LNCaP clone FGC (cell line): ENCODE measurements at regions not wholly inside any gene's neighbourhood (a gene's known extent, or its start where the extent isn't known, plus 50 kb on each side); places are given as distances from the start of the nearest gene placed in this dataset.
"Not testable (repeated sequence)": the region's sequence is repeated elsewhere in the genome, so short reads cannot be mapped to it uniquely, and the experiment has no call there.

Experiments
- DNase-seq: peaks from one replicate; pipeline ENCODE4 v3.0.0-alpha.2; 2011; ENCODE audit warnings: low read depth
- H3K4me3 ChIP-seq: 2 replicates; pipeline ENCODE4 v1.5.1; 2011; ENCODE audit warnings: mild to moderate bottlenecking, low read depth, low read length, control low read depth
- CTCF ChIP-seq: IDR thresholded peaks from 2 replicates; pipeline ENCODE4 v1.5.1; 2012; ENCODE audit warnings: mild to moderate bottlenecking; ENCODE audit not compliant: control insufficient read depth, insufficient read depth; ENCODE audit errors: extremely low read depth

DNA sequence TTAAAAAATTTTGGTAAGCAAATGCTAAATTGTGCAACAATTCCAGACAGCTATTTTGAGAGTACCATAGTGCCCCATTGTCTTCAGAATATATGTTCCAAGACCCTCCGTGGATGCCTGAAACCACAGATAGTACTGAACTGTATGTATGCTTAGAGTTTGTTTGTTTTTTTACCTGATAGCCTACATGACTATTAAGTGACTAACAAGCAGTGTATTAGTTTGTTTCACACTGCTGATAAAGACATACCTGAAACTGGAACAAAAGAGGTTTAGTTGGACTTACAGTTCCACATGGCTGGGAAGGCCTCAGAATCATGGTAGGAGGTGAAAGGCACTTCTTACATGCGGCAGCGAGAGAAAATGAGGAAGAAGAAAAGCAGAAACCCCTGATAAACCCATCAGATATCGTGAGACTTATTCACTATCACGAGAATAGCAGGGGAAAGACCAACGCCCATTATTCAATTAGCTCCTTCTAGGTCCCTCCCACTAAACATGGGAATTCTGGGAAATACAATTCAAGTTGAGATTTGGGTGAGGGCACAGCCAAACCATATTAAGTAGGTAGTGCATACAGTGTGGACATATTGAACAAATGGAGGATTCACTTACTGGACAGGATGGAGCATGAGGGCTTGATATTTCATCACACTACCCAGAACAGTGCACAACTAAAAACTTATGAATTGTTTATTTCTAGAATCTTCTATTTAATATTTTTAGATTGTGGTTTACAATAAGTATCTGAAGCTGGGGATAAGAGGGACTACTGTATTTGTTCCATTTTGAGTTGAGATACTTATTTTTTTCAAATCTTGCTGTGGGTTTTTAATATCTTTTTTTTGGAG is 78.5 kb downstream of the LHX9 start:
- H3K4me3 ChIP-seq, result no peak overlapping the region
- no peak for TF ChIP-seq CTCF
- DNase-seq, result no peak

DNA sequence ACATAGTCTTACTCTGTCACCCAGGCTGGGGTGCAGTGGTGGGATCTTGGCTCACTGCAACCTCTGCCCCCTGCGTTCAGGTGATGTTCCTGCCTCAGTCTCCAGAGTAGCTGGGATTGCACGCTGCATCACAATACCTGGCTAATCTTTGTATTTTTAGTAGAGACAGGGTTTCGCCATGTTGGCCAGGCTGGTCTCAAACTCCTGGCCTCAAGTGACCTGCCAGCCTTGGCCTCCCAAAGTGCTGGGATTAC is 79.0 kb downstream of the LHX9 start:
- H3K4me3 ChIP-seq, DNase-seq: not testable (repeated sequence)

- H3K4me3 ChIP-seq, result no peak overlapping the region
- TF ChIP-seq CTCF, result 0 out of 2 replicates have a peak, but pooled peaks have one; percentile 8
- no peak for DNase-seq
Observed at GRCh38 chr1:197998110-197998509, 80.9 kb downstream of the LHX9 start.

GRCh38 chr1:198001776-198002408 is 84.7 kb downstream of the LHX9 start:
- H3K4me3 ChIP-seq, result no peak overlapping the region
- no peak for DNase-seq
- TF ChIP-seq CTCF, result no peak

- DNase-seq, result no peak
- TF ChIP-seq CTCF, result no peak
- no peak overlapping the region for H3K4me3 ChIP-seq
Observed at GRCh38 chr1:198003468-198003867, 86.3 kb downstream of the LHX9 start.

- no peak for DNase-seq
- no peak overlapping the region for H3K4me3 ChIP-seq
- no peak for TF ChIP-seq CTCF
Observed at GRCh38 chr1:198007011-198007410, 89.8 kb downstream of the LHX9 start.

- no peak for TF ChIP-seq CTCF
- H3K4me3 ChIP-seq, result no peak overlapping the region
- DNase-seq, result no peak
Observed at GRCh38 chr1:198007687-198008607, 90.8 kb downstream of the LHX9 start.
